ENCODE measurements at regions not wholly inside any gene's neighbourhood (a gene's known extent, or its start where the extent isn't known, plus 50 kb on each side); places are given as distances from the start of the nearest gene placed in this dataset.

DNA sequence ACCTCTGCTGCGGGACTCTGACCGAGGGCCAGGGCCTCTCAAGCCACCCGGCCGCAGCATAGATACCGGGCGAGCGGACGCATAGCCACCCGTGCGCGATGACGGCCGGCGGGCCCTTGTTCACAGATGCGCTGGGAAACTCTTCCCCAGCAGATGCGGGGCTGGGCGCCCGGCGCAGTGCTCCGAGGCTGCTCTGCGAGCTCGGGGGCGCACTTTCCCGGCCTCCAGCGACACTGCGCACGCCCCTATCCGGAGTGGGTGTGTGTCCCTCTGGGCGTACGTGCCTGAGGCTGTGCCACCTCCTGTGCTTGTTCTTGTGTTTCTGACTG lies 104.7 kb upstream of the E2F8 start:
- Histone ChIP-seq H3K27me3 (ENCODE audit: control insufficient read depth, insufficient read depth, low read length) (peaks cover 28% of the 10 kb centered on the region), H3K27ac (ENCODE audit: low read length) (no peak overlapping the region), H3K4me3 (ENCODE audit: low read length) (peak overlapping the region; percentile 18; the same call in 1 of the 2 replicates), H3K9me3 (ENCODE audit: control insufficient read depth, insufficient read depth, low read length) (no peaks in the 10 kb centered on the region), H3K36me3 (ENCODE audit: control insufficient read depth, insufficient read depth, low read length) (no peaks in the 10 kb centered on the region), H3K4me1 (ENCODE audit: control insufficient read depth, insufficient read depth, low read length) (no peaks in the 10 kb centered on the region)
- no peak for DNase-seq (ENCODE audit: low read depth, low spot score)
- WGBS (ENCODE audit: insufficient coverage, insufficient read length) = no CpG with 5 or more reads among the region's 30 CpGs

GRCh38 chr11:19344661-19345518 lies 104.1 kb upstream of the E2F8 start:
- Histone ChIP-seq H3K36me3 (ENCODE audit: control insufficient read depth, insufficient read depth, low read length) (no peaks in the 10 kb centered on the region), H3K4me3 (ENCODE audit: low read length) (peak overlapping the region; percentile 18; the same call in 1 of the 2 replicates), H3K9me3 (ENCODE audit: control insufficient read depth, insufficient read depth, low read length) (no peaks in the 10 kb centered on the region), H3K27me3 (ENCODE audit: control insufficient read depth, insufficient read depth, low read length) (peaks cover 28% of the 10 kb centered on the region), H3K27ac (ENCODE audit: low read length) (no peak overlapping the region), H3K4me1 (ENCODE audit: control insufficient read depth, insufficient read depth, low read length) (no peaks in the 10 kb centered on the region)
- DNase-seq (ENCODE audit: low read depth, low spot score) = peak; percentile 33
- whole genome bisulfite sequencing (ENCODE audit: insufficient coverage, insufficient read length) = no CpG with 5 or more reads among the region's 44 CpGs

DNA sequence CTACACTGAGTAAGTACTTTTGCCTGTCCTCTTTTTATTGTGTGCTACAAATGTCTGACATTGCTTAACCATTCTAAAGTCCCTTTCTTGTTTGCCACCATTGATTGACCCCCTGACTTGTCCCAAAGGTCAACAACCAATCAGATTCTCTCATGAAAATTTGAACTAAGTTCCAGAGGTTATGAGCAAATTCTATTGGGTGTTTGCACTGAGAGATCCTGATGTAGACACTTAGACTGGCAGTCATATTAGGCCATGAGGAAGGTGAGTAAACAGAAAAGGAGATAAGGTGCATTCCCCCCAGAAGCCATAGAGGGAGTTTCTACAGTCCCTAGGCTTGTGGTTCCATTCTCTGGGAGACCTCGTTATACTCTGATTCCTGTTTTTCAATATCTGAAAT lies 101.3 kb upstream of the E2F8 start:
- WGBS (ENCODE audit: insufficient coverage, insufficient read length) = no CpG with 5 or more reads among the region's 1 CpG
- Histone ChIP-seq H3K36me3 (ENCODE audit: control insufficient read depth, insufficient read depth, low read length) (no peaks in the 10 kb centered on the region), H3K4me3 (ENCODE audit: low read length) (no peak overlapping the region), H3K27ac (ENCODE audit: low read length) (no peak overlapping the region), H3K4me1 (ENCODE audit: control insufficient read depth, insufficient read depth, low read length) (no peaks in the 10 kb centered on the region), H3K9me3 (ENCODE audit: control insufficient read depth, insufficient read depth, low read length) (no peaks in the 10 kb centered on the region), H3K27me3 (ENCODE audit: control insufficient read depth, insufficient read depth, low read length) (peaks cover 20% of the 10 kb centered on the region)
- DNase-seq (ENCODE audit: low read depth, low spot score) = no peak

DNA sequence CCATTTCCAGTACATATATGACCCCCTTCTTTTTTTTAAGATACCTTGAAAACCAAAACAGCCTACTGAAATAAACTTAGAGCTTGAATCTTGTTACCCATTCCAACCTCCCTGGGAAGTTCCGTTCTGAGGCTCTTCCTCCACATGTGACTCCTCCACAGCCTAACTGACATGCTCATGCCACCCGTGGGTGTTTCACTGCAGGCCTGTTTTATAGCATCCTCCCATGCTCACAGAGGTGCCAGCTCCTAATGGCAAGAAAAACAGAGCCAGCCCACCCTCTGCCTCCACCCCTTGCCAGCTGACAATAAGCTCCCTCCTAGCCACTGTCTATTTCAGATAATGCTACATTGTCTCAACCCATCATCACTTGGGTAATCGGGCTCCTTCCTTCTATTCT lies 97.6 kb upstream of the E2F8 start:
- no peaks in the 10 kb centered on the region for H3K36me3 ChIP-seq (ENCODE audit: control insufficient read depth, insufficient read depth, low read length)
- no peaks in the 10 kb centered on the region for H3K27me3 ChIP-seq (ENCODE audit: control insufficient read depth, insufficient read depth, low read length)
- H3K4me3 ChIP-seq (ENCODE audit: low read length) = no peak overlapping the region
- WGBS (ENCODE audit: insufficient coverage, insufficient read length) = no CpG with 5 or more reads among the region's 3 CpGs
- no peaks in the 10 kb centered on the region for H3K4me1 ChIP-seq (ENCODE audit: control insufficient read depth, insufficient read depth, low read length)
- H3K9me3 ChIP-seq (ENCODE audit: control insufficient read depth, insufficient read depth, low read length) = no peaks in the 10 kb centered on the region
- DNase-seq (ENCODE audit: low read depth, low spot score) = no peak
- H3K27ac ChIP-seq (ENCODE audit: low read length) = no peak overlapping the region

DNA sequence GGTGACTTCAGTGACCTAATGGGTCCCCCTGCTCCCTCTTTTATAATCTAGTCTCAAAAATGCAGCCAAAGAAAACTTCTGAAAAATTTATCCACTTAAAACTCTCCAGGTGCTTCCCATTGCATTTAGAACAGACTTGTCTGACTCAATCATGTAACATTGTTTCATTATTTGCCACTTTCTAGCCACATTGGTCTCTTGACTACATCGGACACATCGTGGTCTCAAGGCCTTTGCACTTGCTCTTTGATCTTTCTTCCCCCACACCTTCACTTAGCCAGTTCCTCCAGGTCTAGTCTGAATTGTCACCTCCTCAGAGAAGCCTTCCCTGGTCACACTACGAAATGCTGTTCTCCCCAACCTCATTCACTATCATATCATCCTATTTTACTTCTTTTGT lies 97.0 kb upstream of the E2F8 start:
- no peak for DNase-seq (ENCODE audit: low read depth, low spot score)
- Histone ChIP-seq H3K36me3 (ENCODE audit: control insufficient read depth, insufficient read depth, low read length) (no peaks in the 10 kb centered on the region), H3K27ac (ENCODE audit: low read length) (no peak overlapping the region), H3K4me1 (ENCODE audit: control insufficient read depth, insufficient read depth, low read length) (no peaks in the 10 kb centered on the region), H3K4me3 (ENCODE audit: low read length) (no peak overlapping the region), H3K9me3 (ENCODE audit: control insufficient read depth, insufficient read depth, low read length) (no peaks in the 10 kb centered on the region), H3K27me3 (ENCODE audit: control insufficient read depth, insufficient read depth, low read length) (no peaks in the 10 kb centered on the region)
- WGBS (ENCODE audit: insufficient coverage, insufficient read length) = no CpG with 5 or more reads among the region's 3 CpGs

GRCh38 chr11:19336331-19336730 lies 95.6 kb upstream of the E2F8 start:
- H3K9me3 ChIP-seq (ENCODE audit: control insufficient read depth, insufficient read depth, low read length) = no peaks in the 10 kb centered on the region
- WGBS (ENCODE audit: insufficient coverage, insufficient read length) = no CpG with 5 or more reads among the region's 3 CpGs
- H3K27ac ChIP-seq (ENCODE audit: low read length) = no peak overlapping the region
- no peak overlapping the region for H3K4me3 ChIP-seq (ENCODE audit: low read length)
- no peaks in the 10 kb centered on the region for H3K4me1 ChIP-seq (ENCODE audit: control insufficient read depth, insufficient read depth, low read length)
- no peaks in the 10 kb centered on the region for H3K27me3 ChIP-seq (ENCODE audit: control insufficient read depth, insufficient read depth, low read length)
- no peaks in the 10 kb centered on the region for H3K36me3 ChIP-seq (ENCODE audit: control insufficient read depth, insufficient read depth, low read length)
- DNase-seq (ENCODE audit: low read depth, low spot score) = no peak

GRCh38 chr11:19332476-19332875 lies 91.7 kb upstream of the E2F8 start:
- Histone ChIP-seq H3K4me3 (ENCODE audit: low read length) (no peak overlapping the region), H3K9me3 (ENCODE audit: control insufficient read depth, insufficient read depth, low read length) (no peaks in the 10 kb centered on the region), H3K27ac (ENCODE audit: low read length) (no peak overlapping the region), H3K27me3 (ENCODE audit: control insufficient read depth, insufficient read depth, low read length) (no peaks in the 10 kb centered on the region), H3K36me3 (ENCODE audit: control insufficient read depth, insufficient read depth, low read length) (no peaks in the 10 kb centered on the region), H3K4me1 (ENCODE audit: control insufficient read depth, insufficient read depth, low read length) (no peaks in the 10 kb centered on the region)
- no peak for DNase-seq (ENCODE audit: low read depth, low spot score)
- WGBS (ENCODE audit: insufficient coverage, insufficient read length) = no CpG with 5 or more reads among the region's 2 CpGs

DNA sequence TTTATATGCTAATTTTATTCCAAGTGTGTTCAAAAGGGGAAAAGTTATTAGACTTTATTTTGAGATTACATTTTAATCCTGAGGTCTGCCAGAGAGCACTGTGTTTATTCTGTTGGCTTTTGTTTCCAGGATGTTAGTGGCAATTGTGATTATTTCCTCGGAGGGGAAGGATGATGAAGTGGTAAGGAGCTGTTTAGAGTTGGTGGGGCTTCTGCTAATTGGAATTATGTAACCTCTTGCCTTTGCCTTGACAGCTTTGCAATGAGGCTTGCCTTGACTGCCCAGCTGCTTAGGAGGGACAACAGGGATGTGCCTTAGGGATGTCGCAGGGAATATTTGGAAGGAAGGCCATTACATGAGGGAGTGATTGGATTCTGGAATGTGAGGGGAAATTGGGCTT lies 89.7 kb upstream of the E2F8 start:
- no peak for DNase-seq (ENCODE audit: low read depth, low spot score)
- Histone ChIP-seq H3K36me3 (ENCODE audit: control insufficient read depth, insufficient read depth, low read length) (no peaks in the 10 kb centered on the region), H3K27ac (ENCODE audit: low read length) (no peak overlapping the region), H3K4me1 (ENCODE audit: control insufficient read depth, insufficient read depth, low read length) (no peaks in the 10 kb centered on the region), H3K4me3 (ENCODE audit: low read length) (no peak overlapping the region), H3K27me3 (ENCODE audit: control insufficient read depth, insufficient read depth, low read length) (no peaks in the 10 kb centered on the region), H3K9me3 (ENCODE audit: control insufficient read depth, insufficient read depth, low read length) (no peaks in the 10 kb centered on the region)
- WGBS (ENCODE audit: insufficient coverage, insufficient read length) = no CpG with 5 or more reads among the region's 2 CpGs

GRCh38 chr11:19329970-19330369 lies 89.2 kb upstream of the E2F8 start:
- Histone ChIP-seq H3K4me3 (ENCODE audit: low read length) (no peak overlapping the region), H3K36me3 (ENCODE audit: control insufficient read depth, insufficient read depth, low read length) (no peaks in the 10 kb centered on the region), H3K4me1 (ENCODE audit: control insufficient read depth, insufficient read depth, low read length) (no peaks in the 10 kb centered on the region), H3K9me3 (ENCODE audit: control insufficient read depth, insufficient read depth, low read length) (no peaks in the 10 kb centered on the region), H3K27ac (ENCODE audit: low read length) (no peak overlapping the region), H3K27me3 (ENCODE audit: control insufficient read depth, insufficient read depth, low read length) (no peaks in the 10 kb centered on the region)
- DNase-seq (ENCODE audit: low read depth, low spot score) = no peak
- no CpG with 5 or more reads among the region's 1 CpG for WGBS (ENCODE audit: insufficient coverage, insufficient read length)

- no CpG with 5 or more reads among the region's 8 CpGs for WGBS (ENCODE audit: insufficient coverage, insufficient read length)
- no peaks in the 10 kb centered on the region for H3K4me1 ChIP-seq (ENCODE audit: control insufficient read depth, insufficient read depth, low read length)
- no peaks in the 10 kb centered on the region for H3K9me3 ChIP-seq (ENCODE audit: control insufficient read depth, insufficient read depth, low read length)
- no peak overlapping the region for H3K27ac ChIP-seq (ENCODE audit: low read length)
- H3K27me3 ChIP-seq (ENCODE audit: control insufficient read depth, insufficient read depth, low read length) = no peaks in the 10 kb centered on the region
- H3K36me3 ChIP-seq (ENCODE audit: control insufficient read depth, insufficient read depth, low read length) = no peaks in the 10 kb centered on the region
- H3K4me3 ChIP-seq (ENCODE audit: low read length) = no peak overlapping the region
- DNase-seq (ENCODE audit: low read depth, low spot score) = no peak
These were observed 88.0 kb upstream of the E2F8 start for GRCh38 chr11:19328586-19329311.

All from iPS DF 6.9 (cell line).